HepG2 (cell line): ENCODE measurements at regions not wholly inside any gene's neighbourhood (a gene's known extent, or its start where the extent isn't known, plus 50 kb on each side); places are given as distances from the start of the nearest gene placed in this dataset.
"Not testable (repeated sequence)": the region's sequence is repeated elsewhere in the genome, so short reads cannot be mapped to it uniquely, and the experiment has no call there.

Experiments
- ATAC-seq: fragments of 200-7000 bp; cut with Tn5 transposase; 3 replicates; pipeline ENCODE4 v1.9.1; 2020; ENCODE audit warnings: mild to moderate bottlenecking, moderate library complexity
- BruUV-seq: library from RNA; stranded (reverse); fragments of 400-500 nt; replicated peaks from 2 replicates; lab custom pipeline; 2021; lab: Mats Ljungman, UMichigan
- CTCF ChIA-PET: fragments of 300-600 bp; formaldehyde crosslinking; extraction: SDS; loops from one replicate; lab custom pipeline; 2021; ENCODE audit warnings: low total read pairs, inconsistent platforms, low intra/inter-chr PET ratio; lab: Yijun Ruan, JAX
- POLR2A ChIA-PET: fragments of 350-600 bp; sonication (Branson Sonifier 250); formaldehyde crosslinking; loops from one replicate; lab custom pipeline; 2020; ENCODE audit warnings: antibody characterized with exemption, inconsistent platforms; lab: Yijun Ruan, JAX
- DNase-seq: peaks from one replicate; pipeline ENCODE4 v3.0.0-alpha.2; 2015; ENCODE audit warnings: low spot score
- FAIRE-seq: peaks from 3 replicates; lab custom pipeline; 2011; peaks lifted over from hg19 to GRCh38; lab: Jason Lieb, UNC
- H2AFZ ChIP-seq: one replicate; pipeline ENCODE4 v1.6.1; 2011; ENCODE audit warnings: low read length, inconsistent platforms
- H3K27ac ChIP-seq: fragments of 300-600 bp; 3 replicates; pipeline ENCODE4 v1.8.0; 2011; ENCODE audit warnings: mixed run types, mild to moderate bottlenecking, mixed read lengths, low read length, inconsistent platforms; ENCODE audit not compliant: insufficient read depth; ENCODE audit errors: extremely low read length
- H3K27me3 ChIP-seq, 2 experiments: fragments of 200-600 bp in 1 of 2; 2 replicates in 1 of 2; 3 replicates in 1 of 2; pipeline versions ENCODE4 v1.6.0 to v1.8.0; 2011; ENCODE audit warnings: low read length in 2 of 2, mild to moderate bottlenecking in 2 of 2, moderate library complexity in 2 of 2, inconsistent platforms in 1 of 2; ENCODE audit not compliant: insufficient read depth in 2 of 2, control insufficient read depth in 1 of 2
- H3K36me3 ChIP-seq, 2 experiments: fragments of 200-600 bp in 1 of 2; replicated peaks in 1 of 2; 2 replicates in 1 of 2; 3 replicates in 1 of 2; pipeline versions ENCODE4 v1.5.1 to v1.8.0; 2011; ENCODE audit warnings: low read length in 2 of 2, inconsistent platforms in 1 of 2; ENCODE audit not compliant: insufficient read depth in 2 of 2, control insufficient read depth in 1 of 2
- H3K4me1 ChIP-seq: 2 replicates; pipeline ENCODE4 v1.5.1; 2012; ENCODE audit warnings: low read length, inconsistent platforms; ENCODE audit not compliant: insufficient read depth
- H3K4me2 ChIP-seq: 2 replicates; pipeline ENCODE4 v1.6.0; 2011; ENCODE audit warnings: low read depth, low read length, inconsistent platforms
- H3K4me3 ChIP-seq, 3 experiments: fragments of 200-600 bp in 1 of 3; sonication (generic), shearing (Covaris generic) in 1 of 3; replicated peaks in 1 of 3; 2 replicates each; pipeline ENCODE4 v1.5.1; 2011 to 2016; ENCODE audit warnings: low read length in 3 of 3, inconsistent platforms in 2 of 3, low read depth in 2 of 3, mild to moderate bottlenecking in 2 of 3, control low read depth in 1 of 3, mixed read lengths in 1 of 3; ENCODE audit not compliant: insufficient read depth in 1 of 3
- H3K79me2 ChIP-seq: one replicate; pipeline ENCODE4 v1.6.1; 2011; ENCODE audit warnings: low read length, inconsistent platforms; ENCODE audit not compliant: insufficient read depth
- H3K9ac ChIP-seq: 2 replicates; pipeline ENCODE4 v1.6.0; 2011; ENCODE audit warnings: mild to moderate bottlenecking, low read depth, low read length, inconsistent platforms; ENCODE audit not compliant: insufficient read depth
- H3K9me3 ChIP-seq: 2 replicates; pipeline ENCODE4 v1.5.1; 2012; ENCODE audit warnings: mild to moderate bottlenecking, low read length
- H4K20me1 ChIP-seq: 2 replicates; pipeline ENCODE4 v1.6.0; 2011; ENCODE audit warnings: inconsistent platforms, mild to moderate bottlenecking, low read length, moderate library complexity; ENCODE audit not compliant: insufficient read depth
- MNT ChIP-seq: fragments of 450-650 bp; IDR thresholded peaks from 2 replicates; pipeline ENCODE4 v1.6.1; 2016
- WGBS: methylation state at CpG from one replicate; pipeline ENCODE4 v1.1.6; 2017; ENCODE audit warnings: low lambda C conversion rate; 5-methylcytosine and 5-hydroxymethylcytosine counted together
- in situ Hi-C: cut with HindIII; loops from 2 replicates; pipeline ENCODE4 v1.10.0; 2017; ENCODE audit warnings: low pct_unique_long_range_greater_than_20kb; ENCODE audit not compliant: extremely low pct_ligation_motif_present
- intact Hi-C: fragments of 100-400 bp; cut with micrococcal nuclease; formaldehyde crosslinking; loops from one replicate; pipeline ENCODE4 v1.10.0; 2022; ENCODE audit not compliant: unreplicated experiment

GRCh38 chr2:91590381-91590780, 2898.9 kb downstream of the RPIA start:
- in situ Hi-C loops: not testable (repeated sequence)

GRCh38 chr2:91591066-91591465, 2899.6 kb downstream of the RPIA start:
- H2AFZ ChIP-seq, CTCF ChIA-PET, DNase-seq, H3K4me3 ChIP-seq, POLR2A ChIA-PET, in situ Hi-C loops, FAIRE-seq, H3K9me3 ChIP-seq, H4K20me1 ChIP-seq, H3K27me3 ChIP-seq, H3K79me2 ChIP-seq, H3K4me2 ChIP-seq, intact Hi-C loops, H3K4me1 ChIP-seq: not testable (repeated sequence)
- 0 out of 2 replicates have a peak, but pooled peaks have one; percentile 6 for TF ChIP-seq MNT
- TF ChIP-seq, all 625 proteins: peak for 1; not testable (repeated sequence) for 624
- 28% methylated on average over 6 of the region's 6 CpGs for WGBS
- ATAC-seq, H3K36me3 ChIP-seq, H3K9ac ChIP-seq, H3K27ac ChIP-seq, BruUV-seq: not testable (repeated sequence)

More at GRCh38 chr2:91590381-91590780, 2898.9 kb downstream of the RPIA start:
- POLR2A ChIA-PET, H3K4me1 ChIP-seq, H3K9me3 ChIP-seq, H2AFZ ChIP-seq, H3K4me2 ChIP-seq, intact Hi-C loops, H3K27me3 ChIP-seq, DNase-seq, H3K27ac ChIP-seq, H4K20me1 ChIP-seq, CTCF ChIA-PET, BruUV-seq, FAIRE-seq, H3K9ac ChIP-seq, ATAC-seq, H3K79me2 ChIP-seq, H3K36me3 ChIP-seq, H3K4me3 ChIP-seq: not testable (repeated sequence)
- WGBS: 58% methylated on average over 12 of the region's 12 CpGs
